Adrenal gland (tissue), 5 donors: ENCODE measurements at regions not wholly inside any gene's neighbourhood (a gene's known extent, or its start where the extent isn't known, plus 50 kb on each side); places are given as distances from the start of the nearest gene placed in this dataset.

Experiments
- CTCF ChIP-seq, 6 experiments: fragments of 450-650 bp in 4 of 6; fragments of 200-600 bp in 2 of 6; sonication (generic) in 1 of 6; IDR thresholded peaks; 1 replicate in 5 of 6; 2 replicates in 1 of 6; pipeline versions ENCODE4 v1.5.1 to v1.8.0; 2016 to 2021; ENCODE audit warnings: antibody characterized with exemption in 6 of 6, mild to moderate bottlenecking in 2 of 6, moderate library complexity in 1 of 6
- POLR2A ChIP-seq, 2 donors: fragments of 450-650 bp; IDR thresholded peaks; one replicate each; pipeline ENCODE4 v1.6.1; 2017; ENCODE audit warnings: antibody characterized with exemption in 2 of 2, mild to moderate bottlenecking in 2 of 2, moderate library complexity in 1 of 2
- donor health status: DM: no; HTN: no; CAD: no.

- TF ChIP-seq CTCF (IDR thresholded peaks at IDR 0.05) (no peak), POLR2A (IDR thresholded peaks at IDR 0.05) (no peak)
Observed at GRCh38 chr5:98490348-98490747, 283.1 kb upstream of the RGMB start.
